Prostate gland (tissue), 2 donors: ENCODE measurements at regions not wholly inside any gene's neighbourhood (a gene's known extent, or its start where the extent isn't known, plus 50 kb on each side); places are given as distances from the start of the nearest gene placed in this dataset.

Experiments used
- DNase-seq: peaks from one replicate; pipeline ENCODE4 v3.0.0-alpha.2; 2019; ENCODE audit warnings: low spot score
- H3K27ac ChIP-seq, 2 donors: fragments of 200-600 bp; sonication (generic); 2 replicates each; pipeline ENCODE4 v1.5.1; 2017 to 2019
- H3K27me3 ChIP-seq: fragments of 200-600 bp; sonication (generic); replicated peaks from 2 replicates; pipeline ENCODE4 v1.5.1; 2019; ENCODE audit not compliant: insufficient read depth
- H3K36me3 ChIP-seq, 2 donors: fragments of 200-600 bp; sonication (generic); 1 replicate in 1 of 2; 2 replicates in 1 of 2; pipeline versions ENCODE4 v1.5.1 to v1.8.1; 2017 to 2019
- H3K4me1 ChIP-seq: fragments of 200-600 bp; sonication (generic); replicated peaks from 2 replicates; pipeline ENCODE4 v1.5.1; 2019
- H3K4me3 ChIP-seq, 2 donors: fragments of 200-600 bp; sonication (generic); 2 replicates each; pipeline ENCODE4 v1.5.1; 2017 to 2019
- H3K9me3 ChIP-seq: fragments of 200-600 bp; sonication (generic); 2 replicates; pipeline ENCODE4 v1.5.1; 2017
- CTCF ChIP-seq, 4 experiments: fragments of 200-600 bp in 2 of 4; fragments of 450-650 bp in 2 of 4; sonication (generic) in 2 of 4; IDR thresholded peaks; 1 replicate in 3 of 4; 2 replicates in 1 of 4; pipeline ENCODE4 v1.5.1; 2016 to 2019; ENCODE audit warnings: antibody characterized with exemption in 4 of 4, mild to moderate bottlenecking in 2 of 4, moderate library complexity in 2 of 4
- POLR2A ChIP-seq: fragments of 450-650 bp; IDR thresholded peaks from one replicate; pipeline ENCODE4 v1.6.1; 2016; ENCODE audit warnings: antibody characterized with exemption, mild to moderate bottlenecking
- POLR2AphosphoS5 ChIP-seq: sonication (generic); formaldehyde crosslinking; IDR thresholded peaks from one replicate; pipeline ENCODE4 v1.6.1; 2017; ENCODE audit warnings: antibody characterized with exemption
- WGBS: methylation state at CpG from one replicate; pipeline ENCODE4 v1.1.5; 2018; 5-methylcytosine and 5-hydroxymethylcytosine counted together
- intact Hi-C: fragments of 100-400 bp; cut with DNase I; formaldehyde crosslinking; loops from one replicate; pipeline ENCODE4 v1.14.2; 2022

- no peak overlapping the region for H3K4me3 ChIP-seq
- H3K4me1 ChIP-seq, result no peaks in the 10 kb centered on the region
- no peaks in the 10 kb centered on the region for H3K36me3 ChIP-seq
- TF ChIP-seq POLR2A, result no peak
- no peak for TF ChIP-seq POLR2AphosphoS5
- TF ChIP-seq CTCF (IDR thresholded peaks at IDR 0.05), result no peak
- intact Hi-C loops, result no loop called here
- H3K9me3 ChIP-seq, result no peaks in the 10 kb centered on the region
- H3K27me3 ChIP-seq, result no peaks in the 10 kb centered on the region
- no peak overlapping the region for H3K27ac ChIP-seq
- no peak for DNase-seq
Observed at GRCh38 chr2:147100406-147101035, 744.3 kb upstream of the ACVR2A start.

- DNase-seq, result no peak
- no peak overlapping the region for H3K4me3 ChIP-seq
- H3K9me3 ChIP-seq, result no peaks in the 10 kb centered on the region
- WGBS, result 94% methylated on average over 2 of the region's 2 CpGs
- intact Hi-C loops, result no loop called here
- H3K27me3 ChIP-seq, result no peaks in the 10 kb centered on the region
- no peaks in the 10 kb centered on the region for H3K4me1 ChIP-seq
- no peaks in the 10 kb centered on the region for H3K36me3 ChIP-seq
- no peak overlapping the region for H3K27ac ChIP-seq
- TF ChIP-seq CTCF (IDR thresholded peaks at IDR 0.05), result no peak
- TF ChIP-seq POLR2AphosphoS5, result no peak
- no peak for TF ChIP-seq POLR2A
Observed at GRCh38 chr2:147099845-147100244, 745.0 kb upstream of the ACVR2A start.

GRCh38 chr2:147098940-147099339, 745.9 kb upstream of the ACVR2A start:
- no peaks in the 10 kb centered on the region for H3K36me3 ChIP-seq
- no peak overlapping the region for H3K27ac ChIP-seq
- intact Hi-C loops, result no loop called here
- H3K27me3 ChIP-seq, result no peaks in the 10 kb centered on the region
- H3K4me3 ChIP-seq, result no peak overlapping the region
- TF ChIP-seq CTCF (IDR thresholded peaks at IDR 0.05) (no peak), POLR2AphosphoS5 (no peak)
- H3K9me3 ChIP-seq, result no peaks in the 10 kb centered on the region
- no peak for DNase-seq
- no peaks in the 10 kb centered on the region for H3K4me1 ChIP-seq
- WGBS, result 73% methylated on average over 1 of the region's 1 CpG

GRCh38 chr2:147097747-147098146, 747.1 kb upstream of the ACVR2A start:
- TF ChIP-seq CTCF (IDR thresholded peaks at IDR 0.05), result no peak
- H3K4me1 ChIP-seq, result no peaks in the 10 kb centered on the region
- no peak for DNase-seq
- intact Hi-C loops, result no loop called here
- H3K9me3 ChIP-seq, result no peaks in the 10 kb centered on the region
- no peaks in the 10 kb centered on the region for H3K27me3 ChIP-seq
- H3K27ac ChIP-seq, result no peak overlapping the region
- H3K4me3 ChIP-seq, result no peak overlapping the region
- no peaks in the 10 kb centered on the region for H3K36me3 ChIP-seq

GRCh38 chr2:147096671-147097070, 748.2 kb upstream of the ACVR2A start:
- H3K27ac ChIP-seq, result no peak overlapping the region
- no peaks in the 10 kb centered on the region for H3K27me3 ChIP-seq
- TF ChIP-seq POLR2AphosphoS5 (no peak), CTCF (IDR thresholded peaks at IDR 0.05) (no peak), POLR2A (no peak)
- H3K4me3 ChIP-seq, result no peak overlapping the region
- no peaks in the 10 kb centered on the region for H3K9me3 ChIP-seq
- H3K36me3 ChIP-seq, result no peaks in the 10 kb centered on the region
- H3K4me1 ChIP-seq, result no peaks in the 10 kb centered on the region
- intact Hi-C loops, result no loop called here
- no peak for DNase-seq
